ENCODE measurements at regions not wholly inside any gene's neighbourhood (a gene's known extent, or its start where the extent isn't known, plus 50 kb on each side); places are given as distances from the start of the nearest gene placed in this dataset.

DNA sequence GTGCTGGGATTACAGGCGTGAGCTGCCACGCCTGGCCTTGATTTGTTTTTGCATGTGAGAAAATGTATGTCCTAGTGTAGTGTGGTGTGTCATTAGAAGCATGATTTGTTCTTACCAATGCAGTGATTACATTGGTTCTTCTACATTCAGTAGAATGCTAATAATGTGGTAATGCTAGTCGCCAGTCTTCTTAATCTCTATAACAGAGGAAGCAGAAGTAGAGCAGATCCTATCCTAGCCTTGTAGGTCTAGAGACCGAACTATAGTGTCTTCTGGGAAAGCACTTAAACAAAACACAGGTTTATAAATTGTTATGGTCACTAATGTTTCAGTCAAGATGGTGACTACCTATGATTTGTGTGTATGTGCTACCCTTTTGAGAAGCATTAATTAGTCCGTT is 197.5 kb upstream of the DMRT1 start:
- TF ChIP-seq, protein P1, sequence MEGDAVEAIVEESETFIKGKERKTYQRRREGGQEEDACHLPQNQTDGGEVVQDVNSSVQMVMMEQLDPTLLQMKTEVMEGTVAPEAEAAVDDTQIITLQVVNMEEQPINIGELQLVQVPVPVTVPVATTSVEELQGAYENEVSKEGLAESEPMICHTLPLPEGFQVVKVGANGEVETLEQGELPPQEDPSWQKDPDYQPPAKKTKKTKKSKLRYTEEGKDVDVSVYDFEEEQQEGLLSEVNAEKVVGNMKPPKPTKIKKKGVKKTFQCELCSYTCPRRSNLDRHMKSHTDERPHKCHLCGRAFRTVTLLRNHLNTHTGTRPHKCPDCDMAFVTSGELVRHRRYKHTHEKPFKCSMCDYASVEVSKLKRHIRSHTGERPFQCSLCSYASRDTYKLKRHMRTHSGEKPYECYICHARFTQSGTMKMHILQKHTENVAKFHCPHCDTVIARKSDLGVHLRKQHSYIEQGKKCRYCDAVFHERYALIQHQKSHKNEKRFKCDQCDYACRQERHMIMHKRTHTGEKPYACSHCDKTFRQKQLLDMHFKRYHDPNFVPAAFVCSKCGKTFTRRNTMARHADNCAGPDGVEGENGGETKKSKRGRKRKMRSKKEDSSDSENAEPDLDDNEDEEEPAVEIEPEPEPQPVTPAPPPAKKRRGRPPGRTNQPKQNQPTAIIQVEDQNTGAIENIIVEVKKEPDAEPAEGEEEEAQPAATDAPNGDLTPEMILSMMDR (IDR thresholded peaks at IDR 0.05; ENCODE audit: extremely low read depth in 1 of 2, insufficient read depth in 1 of 2, low read depth in 1 of 2, low read length in 2 of 2) = no peak
- TF ChIP-seq POLR2AphosphoS5 (IDR thresholded peaks at IDR 0.05; ENCODE audit: insufficient read depth, low read depth, low read length) = no peak
- TF ChIP-seq, protein P2, sequence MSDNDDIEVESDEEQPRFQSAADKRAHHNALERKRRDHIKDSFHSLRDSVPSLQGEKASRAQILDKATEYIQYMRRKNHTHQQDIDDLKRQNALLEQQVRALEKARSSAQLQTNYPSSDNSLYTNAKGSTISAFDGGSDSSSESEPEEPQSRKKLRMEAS (IDR thresholded peaks at IDR 0.05; ENCODE audit: insufficient read depth, insufficient read length) = no peak
- no peak for TF ChIP-seq EZH2 (IDR thresholded peaks at IDR 0.05; ENCODE audit: borderline replicate concordance, low read depth, low read length, severe bottlenecking)
- no peak for TF ChIP-seq POLR2A (IDR thresholded peaks at IDR 0.05; ENCODE audit: low read depth, low read length)
- no peak for TF ChIP-seq JUN (IDR thresholded peaks at IDR 0.05; ENCODE audit: borderline replicate concordance, insufficient read depth, insufficient read length, low read depth)
- no peak for TF ChIP-seq FOS (IDR thresholded peaks at IDR 0.05; ENCODE audit: borderline replicate concordance, insufficient read depth, low read length)
- no peak for TF ChIP-seq MYC (IDR thresholded peaks at IDR 0.05; ENCODE audit: low read depth, low read length)
- TF ChIP-seq GATA2 (IDR thresholded peaks at IDR 0.05; ENCODE audit: insufficient read depth, insufficient read length, low read depth, low read length) = no peak

Measured in endothelial cell of umbilical vein (primary cell).